MM.1S (cell line): ENCODE measurements at regions not wholly inside any gene's neighbourhood (a gene's known extent, or its start where the extent isn't known, plus 50 kb on each side); places are given as distances from the start of the nearest gene placed in this dataset.

Experiments used
- CTCF ChIP-seq: fragments of 300-600 bp; sonication (generic); IDR thresholded peaks from 2 replicates; pipeline ENCODE4 v1.5.1; 2016; ENCODE audit warnings: antibody characterized with exemption, low read length, mixed read lengths
- EZH2 ChIP-seq: fragments of 300-600 bp; sonication (generic); optimal IDR thresholded peaks from 2 replicates; pipeline ENCODE3; 2017; ENCODE audit warnings: low read depth, mild to moderate bottlenecking, antibody characterized with exemption, low read length, mixed read lengths
- EZH2phosphoT487 ChIP-seq: fragments of 300-600 bp; sonication (generic); IDR thresholded peaks from 2 replicates; pipeline ENCODE4 v1.6.1; 2018; ENCODE audit warnings: antibody characterized with exemption, low read length

- no peak for TF ChIP-seq CTCF
- no peak for TF ChIP-seq EZH2phosphoT487
- TF ChIP-seq EZH2, result no peak
Observed at GRCh38 chr3:70658513-70659310, 346.3 kb upstream of the MDFIC2 start.
